ENCODE measurements at regions not wholly inside any gene's neighbourhood (a gene's known extent, or its start where the extent isn't known, plus 50 kb on each side); places are given as distances from the start of the nearest gene placed in this dataset.

DNA sequence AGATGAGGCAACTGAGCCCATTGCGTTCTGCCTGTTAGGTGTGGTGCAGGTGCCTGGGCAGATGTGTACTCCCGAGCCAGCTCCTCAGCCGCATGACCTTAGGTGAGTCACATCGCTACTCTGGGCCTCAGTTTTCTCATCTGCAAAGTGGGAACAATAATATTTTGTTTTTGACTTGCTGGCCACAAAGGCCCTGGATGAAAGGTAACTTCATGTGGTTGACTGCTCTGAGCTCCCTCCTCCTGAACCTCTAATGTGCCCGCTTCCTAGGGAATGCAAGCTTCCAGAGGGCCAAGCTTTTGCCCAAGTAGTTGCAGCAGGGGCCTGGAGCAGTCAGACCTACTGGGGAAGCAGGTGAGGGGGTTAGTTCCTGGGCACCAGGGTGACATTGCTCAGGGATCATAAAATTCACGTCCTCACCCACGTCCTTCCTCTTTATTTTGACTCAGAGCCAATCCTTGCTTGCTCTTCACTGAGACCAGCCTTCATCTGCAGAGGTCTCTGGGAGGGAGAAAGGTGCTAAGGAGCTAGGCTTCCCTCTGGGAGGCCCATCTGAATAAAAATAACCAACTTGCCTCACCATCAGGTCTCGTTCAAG lies 149.0 kb upstream of the TLE3 start:
- H3K4me2 ChIP-seq (ENCODE audit: insufficient read depth, insufficient read length, low read length): no peak overlapping the region
- no peaks in the 10 kb centered on the region for H3K23me2 ChIP-seq (ENCODE audit: insufficient read length, low read depth, low read length, poor library complexity, severe bottlenecking)
- no peak overlapping the region for H2BK5ac ChIP-seq (ENCODE audit: insufficient read length, low read length)
- TF ChIP-seq CTCF (conservative IDR thresholded peaks at IDR 0.05): no peak
- Mint-ChIP-seq H3K27ac (no peak overlapping the region), H3K27me3 (ENCODE audit: low read depth) (no peaks in the 10 kb centered on the region; the same call in none of the 2 replicates), H3K4me3 (no peak overlapping the region), H3K9me3 (no peaks in the 10 kb centered on the region), H3K36me3 (ENCODE audit: insufficient read depth in 1 of 3, low read depth in 3 of 3) (no peaks in the 10 kb centered on the region), H3K4me1 (peaks cover 27 to 41% of the 10 kb centered on the region in 2 experiments)
- no peak overlapping the region for H2BK12ac ChIP-seq (ENCODE audit: insufficient read length, low read depth, low read length)
- no peak overlapping the region for H2BK15ac ChIP-seq (ENCODE audit: low read depth, low read length)
- H4K8ac ChIP-seq (replicated peaks; ENCODE audit: insufficient read length, low read depth, low read length): no peak overlapping the region
- no peak overlapping the region for H2AFZ ChIP-seq (ENCODE audit: low read length)
- no peak overlapping the region for H3K9ac ChIP-seq (ENCODE audit: extremely low read depth, insufficient read length, low read length)
- H3K23ac ChIP-seq (ENCODE audit: insufficient read length, low read depth, low read length): no peak overlapping the region
- H3K79me2 ChIP-seq (ENCODE audit: insufficient read depth, low read length): no peaks in the 10 kb centered on the region
- H3K27me3 ChIP-seq (ENCODE audit: insufficient read depth, low read length): no peaks in the 10 kb centered on the region
- H4K91ac ChIP-seq (ENCODE audit: insufficient read length, low read depth, low read length): no peak overlapping the region
- no peak overlapping the region for H3K27ac ChIP-seq (ENCODE audit: insufficient read length, low read depth, low read length)
- no CpG with 5 or more reads among the region's 8 CpGs for WGBS (ENCODE audit: extremely low coverage, insufficient read length, low lambda C conversion rate)
- H3T11ph ChIP-seq (ENCODE audit: low read length): no peak overlapping the region
- no peak overlapping the region for H2AK5ac ChIP-seq (ENCODE audit: insufficient read length, low read length)
- no peaks in the 10 kb centered on the region for H3K79me1 ChIP-seq (ENCODE audit: insufficient read depth, low read depth, low read length, poor library complexity, severe bottlenecking)
- no peaks in the 10 kb centered on the region for H4K20me1 ChIP-seq (ENCODE audit: control insufficient read depth, insufficient read depth, insufficient read length)
- H4K5ac ChIP-seq (ENCODE audit: insufficient read length, low read depth, low read length): no peak overlapping the region
- H3K4ac ChIP-seq (ENCODE audit: low read depth, low read length): no peak overlapping the region
- H3K18ac ChIP-seq (ENCODE audit: insufficient read length, low read depth, low read length): no peak overlapping the region
- H3K14ac ChIP-seq (ENCODE audit: insufficient read depth, low read length): no peak overlapping the region
- no peaks in the 10 kb centered on the region for H3K9me3 ChIP-seq (ENCODE audit: control insufficient read depth, low read depth, low read length)
- H2BK20ac ChIP-seq (ENCODE audit: low read depth, low read length, poor library complexity, severe bottlenecking): no peak overlapping the region
- no peak for DNase-seq
- no peak overlapping the region for H2BK120ac ChIP-seq (ENCODE audit: low read depth, low read length, poor library complexity, severe bottlenecking)
- no peak overlapping the region for H3K56ac ChIP-seq (ENCODE audit: insufficient read length, low read depth, low read length)
- no peaks in the 10 kb centered on the region for H3K4me1 ChIP-seq (ENCODE audit: insufficient read depth, low read length)
